ENCODE measurements at regions not wholly inside any gene's neighbourhood (a gene's known extent, or its start where the extent isn't known, plus 50 kb on each side); places are given as distances from the start of the nearest gene placed in this dataset.

DNA sequence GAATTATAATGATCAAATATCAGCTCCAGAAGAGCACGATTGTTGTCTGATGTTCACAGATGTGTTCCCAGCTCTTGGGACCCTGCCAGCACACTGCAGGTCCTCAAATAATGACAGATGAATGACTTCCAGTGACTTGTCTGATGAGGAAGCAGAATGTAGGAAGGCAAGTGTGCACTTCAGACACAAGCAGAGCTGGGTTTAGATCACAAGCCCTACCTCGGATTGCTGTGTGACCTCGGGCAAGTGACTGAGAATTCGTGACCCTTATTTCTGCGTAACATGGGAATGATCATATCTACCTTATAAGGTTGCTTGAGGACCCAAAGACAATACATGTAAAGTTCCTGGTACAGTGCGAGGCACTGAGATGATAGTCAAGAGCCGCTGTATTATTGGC, 182.2 kb downstream of the ABCC12 start:
- no peak for DNase-seq (ENCODE audit: low read depth in 4 of 4, low spot score in 3 of 4)

GRCh38 chr16:47972246-47972985, 183.4 kb downstream of the ABCC12 start:
- no peak for DNase-seq (ENCODE audit: low read depth in 4 of 4, low spot score in 3 of 4)

DNA sequence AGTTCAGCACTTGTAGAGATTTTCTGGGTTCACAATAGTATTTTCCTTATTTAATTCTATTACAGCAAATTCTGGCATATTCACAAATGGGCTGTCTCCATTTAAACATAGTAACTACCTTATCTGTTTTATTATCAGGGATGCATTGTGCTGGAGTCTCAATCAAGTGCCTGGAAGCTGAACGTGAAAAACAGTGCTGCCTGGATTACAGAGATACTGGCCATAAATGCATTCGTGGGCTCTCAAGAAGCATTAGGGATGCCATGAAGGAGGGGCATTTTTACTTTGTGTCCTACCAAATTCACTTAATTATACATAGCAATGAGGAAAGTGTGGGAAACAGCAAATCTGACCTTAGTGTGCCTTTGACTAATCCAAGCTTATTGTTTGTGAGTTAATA, 184.6 kb downstream of the ABCC12 start:
- DNase-seq (ENCODE audit: low read depth in 4 of 4, low spot score in 3 of 4), result no peak

DNA sequence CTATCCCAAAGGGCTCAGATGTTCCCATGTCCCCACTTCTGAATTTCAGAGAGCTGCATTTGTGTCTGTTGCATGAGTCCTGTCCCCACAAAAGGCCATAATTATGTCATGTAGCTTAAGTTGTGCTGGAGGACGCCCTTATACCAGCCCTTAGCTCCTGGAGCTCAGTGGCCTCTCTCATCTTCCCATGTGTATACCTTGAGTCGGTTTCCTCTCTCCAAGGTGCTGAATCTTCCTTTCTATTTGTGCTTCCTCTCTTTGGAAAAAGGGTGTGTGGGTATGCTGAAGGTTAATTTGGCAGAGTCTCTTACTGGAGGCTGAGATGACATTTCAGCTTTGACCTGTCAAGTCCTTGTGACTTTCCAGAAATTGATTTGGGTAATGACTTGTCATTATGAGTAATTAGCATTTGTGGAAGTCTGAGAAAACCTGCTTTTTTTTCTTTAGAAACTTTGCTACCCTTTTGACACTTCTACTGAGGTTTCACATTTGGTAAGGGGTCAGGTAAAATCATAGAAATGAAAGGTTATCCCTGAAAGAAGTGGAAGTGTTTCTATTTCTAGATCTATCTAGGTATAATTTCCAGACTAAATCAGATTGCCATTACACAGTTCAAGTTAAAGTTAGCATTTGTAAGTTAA, 185.4 kb downstream of the ABCC12 start:
- DNase-seq (ENCODE audit: low read depth in 4 of 4, low spot score in 3 of 4), result peak; percentile 16 to 63 (median 48)

- no peak for DNase-seq (ENCODE audit: low read depth in 4 of 4, low spot score in 3 of 4)
These were observed 188.4 kb downstream of the ABCC12 start for GRCh38 chr16:47967374-47967773.

DNA sequence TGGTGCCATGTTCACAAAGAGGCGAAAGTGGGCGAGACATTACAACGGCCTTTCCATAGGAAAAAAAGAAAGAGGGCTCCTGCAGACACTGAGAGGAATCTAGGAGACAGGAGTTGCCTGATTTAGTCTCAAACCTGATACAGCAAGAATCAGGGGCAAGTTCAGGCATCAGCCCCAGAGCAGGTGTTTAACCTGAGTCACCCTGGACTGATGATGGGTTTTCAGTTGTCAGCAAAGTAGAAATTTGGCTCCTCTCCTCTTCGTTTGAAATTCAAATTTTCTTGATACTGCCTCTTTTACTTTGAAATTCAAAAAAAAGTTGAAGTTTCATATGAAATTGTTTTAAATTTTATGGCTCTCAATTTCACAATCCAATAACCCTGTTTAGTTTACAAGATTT, 189.5 kb downstream of the ABCC12 start:
- no peak for DNase-seq (ENCODE audit: low read depth in 4 of 4, low spot score in 3 of 4)

DNA sequence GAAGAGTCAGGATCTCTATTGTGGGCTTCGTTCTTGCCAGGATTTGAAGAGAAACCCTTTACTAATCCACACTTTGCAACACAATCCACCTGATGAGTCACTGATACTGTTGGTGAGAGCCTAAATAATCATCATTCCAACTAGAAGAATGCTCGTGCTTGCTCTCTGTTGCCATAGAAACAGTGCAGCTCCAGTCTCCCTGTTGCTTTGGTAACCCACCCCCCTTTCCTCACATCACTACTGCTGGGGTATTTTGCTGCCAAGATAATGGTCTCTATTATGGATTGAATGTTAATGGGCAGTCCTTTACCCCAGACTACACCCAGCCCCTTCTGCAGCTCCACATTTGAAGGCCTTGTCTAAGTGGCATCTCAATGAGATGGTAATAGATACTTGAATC, 190.4 kb downstream of the ABCC12 start:
- DNase-seq (ENCODE audit: low read depth in 4 of 4, low spot score in 3 of 4), result no peak

DNA sequence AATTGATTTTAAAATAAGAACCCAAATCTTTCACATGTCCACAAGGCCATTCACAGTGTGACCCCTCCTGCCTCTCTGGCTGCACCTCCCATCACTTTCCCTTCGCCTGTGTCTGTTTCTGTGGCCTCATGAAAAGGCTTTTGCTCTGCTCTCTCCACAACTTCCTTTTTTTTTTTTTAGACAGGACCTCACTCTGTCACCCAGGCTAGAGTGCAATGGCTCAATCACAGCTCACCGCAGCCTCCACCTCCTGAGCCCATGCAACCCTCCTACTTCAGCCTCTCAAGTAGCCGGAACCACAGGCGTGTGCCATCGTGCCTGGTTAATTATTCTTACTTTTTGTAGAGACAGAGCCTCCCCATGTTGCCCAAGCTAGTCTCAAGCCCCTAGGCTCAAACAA, 197.1 kb downstream of the ABCC12 start:
- no peak for DNase-seq (ENCODE audit: low read depth in 4 of 4, low spot score in 3 of 4)

GRCh38 chr16:47956916-47957315, 198.9 kb downstream of the ABCC12 start:
- DNase-seq (ENCODE audit: low read depth in 4 of 4, low spot score in 3 of 4), result no peak

DNA sequence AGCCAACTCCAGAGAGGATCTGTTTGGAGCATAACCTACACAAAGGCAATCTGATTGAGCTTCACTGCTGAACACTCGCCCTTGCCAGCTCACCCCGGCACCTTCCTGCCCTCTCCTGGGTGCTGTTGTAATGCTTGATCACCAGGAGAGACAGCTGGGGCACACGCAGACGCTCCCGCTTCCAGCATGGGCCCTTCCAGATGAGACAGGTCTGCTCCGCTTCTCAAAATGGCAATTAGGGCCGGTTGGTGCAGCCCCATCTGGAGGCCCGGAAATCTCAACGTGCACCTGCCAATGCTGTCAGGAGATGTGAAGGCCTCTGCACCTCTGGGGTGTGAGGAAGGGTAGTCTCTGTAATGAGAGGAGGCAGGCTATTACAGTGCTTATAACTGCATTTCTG, 206.1 kb downstream of the ABCC12 start:
- no peak for DNase-seq (ENCODE audit: low read depth in 4 of 4, low spot score in 3 of 4)

DNA sequence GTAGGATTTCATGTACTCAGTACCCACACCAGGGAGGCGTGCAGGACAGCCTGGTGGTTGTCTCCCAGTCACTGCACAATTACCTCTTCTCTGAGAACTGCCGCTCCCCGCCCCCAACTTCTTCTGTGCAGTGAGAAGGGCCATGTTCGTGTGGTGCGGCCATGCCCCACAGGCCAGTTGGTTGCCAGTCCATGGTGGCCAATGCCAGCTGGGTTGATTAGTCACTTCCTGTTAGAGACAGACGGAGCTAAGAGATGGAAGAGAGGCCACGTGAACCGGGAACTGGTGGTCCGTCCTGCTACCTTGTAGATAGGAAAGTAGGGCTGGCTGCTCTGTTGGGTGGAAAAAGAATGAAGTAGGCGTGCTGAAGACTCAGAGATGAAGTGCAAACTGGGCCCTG, 206.5 kb downstream of the ABCC12 start:
- DNase-seq (ENCODE audit: low read depth in 4 of 4, low spot score in 3 of 4), result no peak

DNA sequence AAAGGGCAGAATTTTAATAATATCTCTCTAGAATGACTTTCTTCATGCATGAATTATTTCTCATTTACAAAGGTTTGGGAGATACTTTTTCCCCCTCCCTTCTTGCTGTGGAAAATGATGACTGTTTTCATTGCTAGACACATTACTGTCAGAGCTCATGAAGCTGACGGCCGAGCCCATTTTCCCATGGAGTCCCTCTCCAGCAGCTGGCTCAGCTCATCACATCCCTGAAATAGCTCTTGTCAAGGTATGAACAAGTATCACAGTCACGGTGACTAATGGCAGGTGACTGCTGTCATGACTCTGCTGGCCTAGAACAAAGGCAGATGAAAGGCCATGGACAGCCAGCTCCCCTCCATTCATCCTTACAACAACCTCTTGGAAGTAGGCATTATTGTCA, 208.1 kb downstream of the ABCC12 start:
- no peak for DNase-seq (ENCODE audit: low read depth in 4 of 4, low spot score in 3 of 4)

DNA sequence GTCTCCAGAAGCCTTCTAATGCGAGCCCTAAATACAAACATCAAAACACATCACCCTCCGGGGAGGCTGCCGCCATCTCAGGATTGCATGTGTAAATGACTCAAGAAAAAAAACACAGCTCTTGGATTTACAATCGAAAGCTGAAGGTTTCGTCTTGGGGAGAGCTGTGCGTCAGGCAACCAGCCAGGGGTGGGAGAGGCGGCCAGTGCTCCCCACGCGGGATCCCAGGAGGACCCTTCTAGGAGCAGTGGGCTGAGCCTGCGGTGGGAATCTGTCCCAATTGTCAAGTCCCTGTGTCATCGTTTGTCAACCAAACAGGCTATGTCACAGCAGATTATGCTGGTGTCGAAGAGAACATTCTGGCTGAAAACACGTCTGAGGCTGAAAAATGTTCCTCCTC, 209.7 kb downstream of the ABCC12 start:
- DNase-seq (ENCODE audit: low read depth in 4 of 4, low spot score in 3 of 4), result no peak

GRCh38 chr16:47944589-47944988, 211.2 kb downstream of the ABCC12 start:
- DNase-seq (ENCODE audit: low read depth in 4 of 4, low spot score in 3 of 4), result no peak

DNA sequence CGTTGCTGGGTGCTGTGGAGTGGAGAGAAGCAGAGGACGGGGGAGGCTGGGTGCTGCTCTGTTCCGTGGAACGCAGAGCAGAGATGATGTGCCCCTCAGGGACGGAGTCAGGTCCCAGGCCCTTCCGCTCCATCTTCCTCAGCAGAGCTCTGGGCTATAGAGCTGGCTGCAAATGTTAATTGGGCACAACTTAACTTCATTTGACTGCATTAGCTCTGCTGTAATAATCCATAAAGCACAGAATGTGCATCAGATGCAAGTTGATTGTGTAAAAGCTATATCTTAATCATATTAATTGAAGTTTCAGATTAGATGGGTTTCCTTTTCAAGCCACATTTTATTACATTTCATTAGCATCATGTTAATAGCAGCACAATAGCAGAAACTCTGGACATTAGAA, 212.6 kb downstream of the ABCC12 start:
- DNase-seq (ENCODE audit: low read depth in 4 of 4, low spot score in 3 of 4), result no peak

DNA sequence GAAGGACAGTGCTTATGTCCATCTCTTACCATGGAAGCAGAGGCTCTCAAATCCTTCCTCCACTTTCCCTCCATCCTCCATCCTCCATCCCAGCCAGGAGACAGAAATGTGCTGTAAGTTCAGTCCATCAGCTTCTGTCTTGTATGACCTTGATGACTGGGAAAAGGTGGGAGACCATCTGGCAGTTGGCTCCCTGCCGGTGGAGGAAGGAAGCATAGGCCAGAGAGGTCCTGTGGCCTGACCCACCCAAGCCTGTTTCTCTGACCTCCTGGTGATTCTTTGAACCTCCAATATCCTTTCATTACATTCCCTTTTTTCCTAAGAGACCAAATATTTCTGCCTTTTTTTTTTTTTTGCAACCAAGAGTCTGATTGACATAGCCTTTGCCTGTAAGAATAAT, 215.3 kb downstream of the ABCC12 start:
- DNase-seq (ENCODE audit: low read depth in 4 of 4, low spot score in 3 of 4), result no peak

- no peak for DNase-seq (ENCODE audit: low read depth in 4 of 4, low spot score in 3 of 4)
These were observed 216.1 kb downstream of the ABCC12 start for GRCh38 chr16:47939680-47940079.

DNA sequence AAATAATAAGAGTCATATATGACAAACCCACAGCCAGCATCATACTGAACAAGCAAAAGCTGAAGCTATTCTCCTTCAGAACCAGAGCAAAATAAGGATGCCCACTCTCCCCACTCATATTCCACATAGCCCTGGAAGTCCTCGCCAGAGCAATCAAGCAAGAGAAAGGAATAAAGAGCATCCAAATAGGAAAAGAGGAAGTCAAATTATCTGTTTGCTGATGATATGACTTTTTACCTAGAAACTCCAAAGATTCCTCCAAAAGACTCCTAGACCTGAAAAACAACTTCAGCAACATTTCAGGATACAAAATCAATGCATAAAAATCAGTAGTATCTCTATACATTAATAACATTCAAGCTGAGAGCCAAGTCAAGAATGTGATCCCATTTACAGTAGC, 217.5 kb downstream of the ABCC12 start:
- no peak for DNase-seq (ENCODE audit: low read depth in 4 of 4, low spot score in 3 of 4)

- no peak for DNase-seq (ENCODE audit: low read depth in 4 of 4, low spot score in 3 of 4)
These were observed 227.8 kb downstream of the ABCC12 start for GRCh38 chr16:47928008-47928407.

- DNase-seq (ENCODE audit: low read depth in 4 of 4, low spot score in 3 of 4), result no peak
These were observed 228.5 kb downstream of the ABCC12 start for GRCh38 chr16:47927330-47927729.

DNA sequence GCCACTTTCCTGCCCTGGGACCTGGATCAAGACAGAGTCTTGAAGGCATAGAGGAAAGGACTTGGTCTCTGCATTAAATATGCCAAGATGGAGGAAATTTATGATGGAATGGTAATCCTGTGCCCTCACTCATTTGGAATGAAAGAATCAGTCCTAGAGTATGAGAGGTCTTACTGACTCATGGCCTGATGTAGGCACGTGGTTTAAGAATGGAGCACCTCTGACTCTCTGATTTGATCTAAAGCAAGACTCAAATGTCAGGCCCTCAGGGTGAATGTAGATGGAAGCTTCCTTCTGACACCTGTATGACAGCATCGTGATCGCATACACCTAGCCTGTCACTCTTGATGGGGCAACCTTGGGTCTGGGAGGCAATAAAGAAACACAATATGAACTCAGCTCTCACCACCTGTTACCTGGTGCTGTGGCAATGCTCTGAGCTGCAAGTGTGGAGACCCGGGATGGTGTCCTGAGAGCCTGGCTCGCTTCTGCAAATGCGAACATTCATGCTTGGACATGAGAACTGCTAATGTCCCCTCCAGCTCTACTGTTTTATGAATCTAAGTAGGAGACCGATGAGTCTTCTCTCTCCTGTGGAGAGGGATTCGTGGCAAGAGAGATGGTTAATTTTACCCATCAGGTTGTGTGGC, 229.9 kb downstream of the ABCC12 start:
- DNase-seq (ENCODE audit: low read depth in 4 of 4, low spot score in 3 of 4), result no peak

GRCh38 chr16:47924950-47925349, 230.8 kb downstream of the ABCC12 start:
- DNase-seq (ENCODE audit: low read depth in 4 of 4, low spot score in 3 of 4), result no peak

Measured in left renal pelvis (tissue), 4 donors.